ENCODE measurements at regions not wholly inside any gene's neighbourhood (a gene's known extent, or its start where the extent isn't known, plus 50 kb on each side); places are given as distances from the start of the nearest gene placed in this dataset.
"Not testable (repeated sequence)": the region's sequence is repeated elsewhere in the genome, so short reads cannot be mapped to it uniquely, and the experiment has no call there.

- no peak for DNase-seq (ENCODE audit: low read depth)
Observed at GRCh38 chr2:138066139-138066806, 102.0 kb downstream of the HNMT start.

DNA sequence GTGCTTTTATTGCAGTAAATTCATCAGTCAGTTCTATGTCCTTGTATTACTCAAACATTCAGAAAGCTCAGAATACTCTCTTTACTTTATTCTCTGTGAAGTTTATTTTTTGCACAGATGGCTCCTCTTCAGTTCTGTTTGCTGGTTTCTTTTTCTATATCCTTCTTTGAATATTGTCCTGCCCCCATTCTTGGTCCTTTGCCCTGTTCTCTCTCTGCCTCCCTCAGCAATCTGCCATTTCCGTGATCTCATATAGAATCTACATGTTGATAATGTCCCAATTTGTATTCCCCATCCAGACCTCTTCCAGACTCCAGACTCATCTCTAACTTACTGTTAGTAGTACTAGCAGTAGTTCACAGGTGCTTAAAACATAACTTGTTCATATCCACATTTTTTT, 102.6 kb downstream of the HNMT start:
- no peak for DNase-seq (ENCODE audit: low read depth)

- DNase-seq (ENCODE audit: low read depth): not testable (repeated sequence)
Observed at GRCh38 chr2:138068669-138069068, 104.4 kb downstream of the HNMT start.

DNA sequence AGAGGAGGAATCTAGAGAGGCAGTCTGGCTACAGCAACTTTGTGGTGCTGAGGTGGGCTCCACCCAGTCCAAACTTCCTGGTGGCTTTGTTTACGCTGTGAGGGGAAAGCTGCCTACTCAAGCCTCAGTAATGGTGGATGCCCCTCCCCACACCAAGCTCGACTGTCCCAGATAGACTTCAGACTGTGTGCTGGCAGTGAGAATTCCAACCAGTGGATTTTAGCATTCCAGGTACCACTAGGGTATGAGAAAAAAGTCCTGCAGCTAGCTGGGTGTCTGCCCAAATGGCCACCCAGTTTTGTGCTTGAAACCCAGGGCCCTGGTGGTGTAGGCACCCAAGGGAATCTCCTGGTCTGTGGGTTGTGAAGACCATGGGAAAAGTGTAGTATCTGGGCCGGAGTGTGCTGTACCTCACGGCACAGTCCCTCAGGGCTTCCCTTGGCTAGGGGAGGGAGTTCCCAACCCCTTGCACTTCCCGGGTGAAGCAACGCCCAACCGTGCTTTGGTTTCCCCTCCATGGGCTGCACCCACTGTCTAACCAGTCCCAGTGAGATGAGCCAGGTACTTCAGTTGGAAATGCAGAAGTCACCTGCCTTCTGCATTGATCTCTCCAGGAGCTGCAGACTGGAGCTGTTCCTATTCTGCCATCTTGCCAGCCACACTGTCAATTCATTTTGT, 106.9 kb downstream of the HNMT start:
- DNase-seq (ENCODE audit: low read depth): not testable (repeated sequence)

GRCh38 chr2:138071720-138072719, 107.7 kb downstream of the HNMT start:
- peak; percentile 98 for DNase-seq (ENCODE audit: low read depth)

GRCh38 chr2:138078153-138078552, 113.9 kb downstream of the HNMT start:
- peak; percentile 58 for DNase-seq (ENCODE audit: low read depth)

GRCh38 chr2:138079976-138080375, 115.7 kb downstream of the HNMT start:
- DNase-seq (ENCODE audit: low read depth): no peak

- no peak for DNase-seq (ENCODE audit: low read depth)
Observed at GRCh38 chr2:138081225-138082073, 117.2 kb downstream of the HNMT start.

- DNase-seq (ENCODE audit: low read depth): no peak
Observed at GRCh38 chr2:138084206-138084605, 119.9 kb downstream of the HNMT start.

DNA sequence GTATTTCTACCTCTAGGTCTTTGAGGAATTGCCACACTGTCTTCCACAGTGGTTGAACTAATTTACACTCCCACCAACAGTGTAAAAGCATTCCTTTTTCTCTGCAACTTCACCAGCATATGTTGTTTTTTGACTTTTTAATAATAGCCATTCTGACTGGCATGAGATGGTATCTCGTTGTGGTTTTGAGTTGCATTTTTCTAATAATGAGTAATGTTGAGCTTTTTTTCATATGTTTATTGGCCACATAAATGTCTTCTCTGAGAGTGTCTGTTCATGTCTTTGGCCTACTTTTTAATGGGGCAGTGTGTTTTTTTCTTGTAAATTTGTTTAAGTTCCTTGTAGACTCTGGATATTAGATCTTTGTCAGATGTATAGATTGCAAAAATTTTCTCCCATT, 121.2 kb downstream of the HNMT start:
- not testable (repeated sequence) for DNase-seq (ENCODE audit: low read depth)

DNA sequence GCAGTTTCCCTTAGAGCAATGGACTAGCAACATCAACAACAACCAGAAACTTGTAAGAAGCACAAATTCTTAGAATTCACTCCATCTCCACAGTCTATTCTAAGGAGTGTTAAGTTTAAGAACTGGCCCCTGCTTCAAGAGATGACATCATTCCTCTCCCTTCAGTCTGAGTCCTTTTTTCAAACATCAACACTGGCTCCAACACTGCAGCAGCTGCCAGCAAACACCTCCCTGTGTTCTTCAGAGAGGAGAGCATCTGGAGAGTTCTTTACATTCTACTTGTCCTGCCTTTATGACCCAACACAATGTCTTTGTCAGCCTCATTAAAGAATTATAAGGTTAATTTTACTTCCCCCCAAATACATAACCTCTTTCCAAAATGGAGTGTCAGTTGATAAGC, 122.3 kb downstream of the HNMT start:
- DNase-seq (ENCODE audit: low read depth): peak; percentile 62

GRCh38 chr2:138087751-138088593, 123.7 kb downstream of the HNMT start:
- DNase-seq (ENCODE audit: low read depth): no peak

DNA sequence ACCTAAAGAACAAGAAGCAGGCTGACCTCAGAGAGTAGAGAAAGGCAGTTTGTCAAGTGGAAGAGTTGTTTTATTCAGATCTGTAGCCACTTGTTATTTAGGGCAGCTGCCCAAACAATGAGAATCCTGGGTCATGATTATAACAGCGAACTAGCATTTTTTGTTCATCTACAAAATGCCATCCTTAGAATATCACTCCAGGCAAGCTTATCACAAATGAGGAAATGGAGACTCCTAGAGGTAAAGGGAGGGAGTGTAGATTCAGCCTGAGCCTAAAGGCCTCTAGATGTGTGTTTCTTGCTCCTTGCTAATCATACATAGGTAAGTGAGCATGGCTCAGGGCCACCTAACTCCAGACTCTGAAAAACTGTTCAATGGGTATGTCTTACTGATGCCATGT, 126.1 kb downstream of the HNMT start:
- peak; percentile 73 for DNase-seq (ENCODE audit: low read depth)

- no peak for DNase-seq (ENCODE audit: low read depth)
Observed at GRCh38 chr2:138093455-138093854, 129.2 kb downstream of the HNMT start.

GRCh38 chr2:138094031-138094430, 129.8 kb downstream of the HNMT start:
- DNase-seq (ENCODE audit: low read depth): no peak

DNA sequence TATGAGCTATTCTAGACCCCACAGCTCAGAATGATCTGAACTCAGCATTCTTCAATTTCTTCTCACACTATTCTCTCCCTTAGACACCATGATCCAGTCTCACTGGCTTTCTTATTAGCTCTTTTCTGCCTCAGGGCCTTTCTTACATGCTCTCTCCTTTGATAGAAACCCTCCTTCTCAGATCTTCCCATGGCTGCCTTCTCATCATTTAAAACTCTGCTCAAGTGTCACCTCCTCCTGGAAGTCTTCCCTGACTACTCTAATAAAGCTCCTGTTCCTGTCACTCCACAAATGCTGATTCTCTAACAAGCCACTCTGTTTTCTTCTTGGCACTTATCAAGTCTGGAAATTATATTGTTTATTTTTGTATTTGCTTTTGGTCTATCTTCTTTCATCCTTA, 131.1 kb downstream of the HNMT start:
- DNase-seq (ENCODE audit: low read depth): no peak

DNA sequence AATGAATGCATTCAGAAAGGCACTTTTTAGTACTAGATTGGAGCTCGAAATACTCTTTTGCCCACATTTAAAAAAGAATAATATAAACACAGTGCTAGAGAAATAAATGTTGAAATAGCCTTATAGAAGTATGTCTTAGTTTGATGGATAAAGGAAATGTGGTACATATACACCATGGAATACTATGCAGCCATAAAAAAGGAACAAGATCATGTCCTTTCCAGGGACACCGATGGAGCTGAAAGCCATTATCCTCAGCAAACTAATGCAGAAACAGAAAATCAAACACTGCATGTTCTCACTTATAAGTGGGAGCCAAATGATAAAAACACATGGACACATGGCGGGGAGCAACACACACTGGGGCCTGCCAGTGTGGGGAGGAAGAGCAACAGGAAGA, 135.0 kb downstream of the HNMT start:
- not testable (repeated sequence) for DNase-seq (ENCODE audit: low read depth)

- DNase-seq (ENCODE audit: low read depth): peak; percentile 23
Observed at GRCh38 chr2:138101718-138102117, 137.4 kb downstream of the HNMT start.

DNA sequence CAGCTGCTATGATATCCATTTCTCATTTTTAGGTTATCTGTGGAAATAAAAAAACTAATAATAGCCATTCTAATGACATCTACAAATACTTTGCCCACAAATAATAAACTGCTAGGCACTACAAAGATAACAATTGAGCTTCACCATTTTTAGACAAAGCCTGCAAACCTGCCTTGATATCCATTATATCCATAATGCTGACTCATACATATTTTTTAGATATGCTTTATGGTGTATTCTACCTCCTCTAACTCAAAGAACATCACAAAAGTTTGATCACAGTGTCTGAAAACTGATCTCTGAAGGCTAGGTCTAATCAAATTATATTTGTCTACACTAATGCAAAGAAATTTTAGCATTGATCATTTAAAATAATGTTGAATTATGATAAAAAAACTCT, 138.4 kb downstream of the HNMT start:
- DNase-seq (ENCODE audit: low read depth): no peak

- DNase-seq (ENCODE audit: low read depth): peak; percentile 53
Observed at GRCh38 chr2:138103156-138103555, 138.9 kb downstream of the HNMT start.

Data from myocyte (in vitro differentiated cells).